DND-41 (cell line): ENCODE measurements at regions not wholly inside any gene's neighbourhood (a gene's known extent, or its start where the extent isn't known, plus 50 kb on each side); places are given as distances from the start of the nearest gene placed in this dataset.

Experiments used
- EZH2 ChIP-seq: IDR thresholded peaks from 3 replicates; pipeline ENCODE4 v1.6.1; 2012; ENCODE audit warnings: borderline replicate concordance, low read depth, mild to moderate bottlenecking, moderate library complexity, low read length, inconsistent platforms; ENCODE audit not compliant: severe bottlenecking
- TF ChIP-seq, protein P1 (sequence below): IDR thresholded peaks from 2 replicates; pipeline ENCODE4 v1.5.1; 2012; ENCODE audit warnings: borderline replicate concordance, low read length, moderate library complexity, mild to moderate bottlenecking; ENCODE audit not compliant: poor library complexity, severe bottlenecking; ENCODE audit errors: extremely low read depth

DNA sequence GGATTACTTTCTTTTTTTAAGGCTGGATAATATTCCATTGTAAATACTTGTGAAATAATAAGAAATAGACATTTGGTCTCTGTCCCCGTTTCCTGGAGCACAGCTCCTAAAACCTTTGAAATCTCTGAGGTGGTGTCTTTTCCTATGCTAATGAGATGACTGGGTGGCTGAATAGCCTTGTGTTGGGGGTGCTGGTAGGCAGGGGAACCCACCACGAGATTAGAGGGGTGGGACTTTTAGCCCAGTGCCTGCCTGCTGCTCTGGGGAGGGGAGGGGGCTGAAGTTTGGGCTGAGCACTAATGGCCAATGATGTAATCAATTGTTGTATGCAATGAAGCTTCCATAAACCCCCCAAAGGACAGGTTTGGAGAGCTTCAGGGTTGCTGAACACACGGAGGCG, 175.7 kb downstream of the FGF9 start:
- TF ChIP-seq, protein P1, sequence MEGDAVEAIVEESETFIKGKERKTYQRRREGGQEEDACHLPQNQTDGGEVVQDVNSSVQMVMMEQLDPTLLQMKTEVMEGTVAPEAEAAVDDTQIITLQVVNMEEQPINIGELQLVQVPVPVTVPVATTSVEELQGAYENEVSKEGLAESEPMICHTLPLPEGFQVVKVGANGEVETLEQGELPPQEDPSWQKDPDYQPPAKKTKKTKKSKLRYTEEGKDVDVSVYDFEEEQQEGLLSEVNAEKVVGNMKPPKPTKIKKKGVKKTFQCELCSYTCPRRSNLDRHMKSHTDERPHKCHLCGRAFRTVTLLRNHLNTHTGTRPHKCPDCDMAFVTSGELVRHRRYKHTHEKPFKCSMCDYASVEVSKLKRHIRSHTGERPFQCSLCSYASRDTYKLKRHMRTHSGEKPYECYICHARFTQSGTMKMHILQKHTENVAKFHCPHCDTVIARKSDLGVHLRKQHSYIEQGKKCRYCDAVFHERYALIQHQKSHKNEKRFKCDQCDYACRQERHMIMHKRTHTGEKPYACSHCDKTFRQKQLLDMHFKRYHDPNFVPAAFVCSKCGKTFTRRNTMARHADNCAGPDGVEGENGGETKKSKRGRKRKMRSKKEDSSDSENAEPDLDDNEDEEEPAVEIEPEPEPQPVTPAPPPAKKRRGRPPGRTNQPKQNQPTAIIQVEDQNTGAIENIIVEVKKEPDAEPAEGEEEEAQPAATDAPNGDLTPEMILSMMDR: no peak
- TF ChIP-seq EZH2: no peak
